ENCODE measurements at regions not wholly inside any gene's neighbourhood (a gene's known extent, or its start where the extent isn't known, plus 50 kb on each side); places are given as distances from the start of the nearest gene placed in this dataset.

- no peak for TF ChIP-seq CTCF (conservative IDR thresholded peaks at IDR 0.05)
- no peak for TF ChIP-seq ZFX (IDR thresholded peaks at IDR 0.05)
Measured at GRCh38 chr9:86707932-86708510, 239.3 kb downstream of the GAS1 start.
